Transverse colon (tissue), 4 donors: ENCODE measurements at regions not wholly inside any gene's neighbourhood (a gene's known extent, or its start where the extent isn't known, plus 50 kb on each side); places are given as distances from the start of the nearest gene placed in this dataset.

Experiments used
- CTCF ChIP-seq, 5 experiments: fragments of 200-600 bp in 3 of 5; fragments of 450-650 bp in 2 of 5; sonication (generic) in 3 of 5; IDR thresholded peaks; 1 replicate in 2 of 5; 2 replicates in 3 of 5; pipeline ENCODE4 v1.5.1; 2016 to 2017; ENCODE audit warnings: antibody characterized with exemption in 5 of 5, inconsistent platforms in 3 of 5, mild to moderate bottlenecking in 2 of 5, moderate library complexity in 1 of 5
- POLR2A ChIP-seq: fragments of 450-650 bp; IDR thresholded peaks from one replicate; pipeline ENCODE4 v1.6.1; 2016; ENCODE audit warnings: antibody characterized with exemption, mild to moderate bottlenecking, moderate library complexity
- POLR2AphosphoS5 ChIP-seq, 3 donors: sonication (generic); formaldehyde crosslinking; IDR thresholded peaks; one replicate each; pipeline ENCODE4 v1.6.1; 2016; ENCODE audit warnings: antibody characterized with exemption in 3 of 3

GRCh38 chr1:24237750-24238395 is 50.8 kb upstream of the IFNLR1 start:
- TF ChIP-seq CTCF (IDR thresholded peaks at IDR 0.05) (no peak), POLR2A (no peak), POLR2AphosphoS5 (IDR thresholded peaks at IDR 0.05) (no peak)
